ENCODE measurements at regions not wholly inside any gene's neighbourhood (a gene's known extent, or its start where the extent isn't known, plus 50 kb on each side); places are given as distances from the start of the nearest gene placed in this dataset.
A peak's percentile ranks its signal among the peaks of the same experiment; 100 is the strongest.

DNA sequence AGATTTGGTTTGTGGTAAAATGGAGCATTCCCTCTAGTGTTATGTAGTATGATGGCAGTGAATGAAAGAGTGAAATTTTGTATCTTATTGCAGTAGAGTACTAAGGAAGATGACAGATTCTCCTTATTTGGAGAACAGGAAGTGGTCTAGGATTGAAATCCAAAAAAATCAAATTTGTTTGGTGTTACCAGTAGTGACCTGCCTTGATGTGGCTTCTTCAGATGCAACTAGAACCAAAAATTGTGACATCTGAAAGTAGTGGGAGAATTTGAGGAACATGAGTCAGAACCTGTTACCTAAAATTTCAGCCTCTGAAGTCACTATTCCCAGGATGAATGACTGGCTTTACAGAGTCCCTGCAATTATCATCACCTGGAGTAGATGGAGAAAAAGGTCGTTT lies 165.9 kb downstream of the KLF5 start:
- DNase-seq (ENCODE audit: low read depth) = peak; percentile 40

DNA sequence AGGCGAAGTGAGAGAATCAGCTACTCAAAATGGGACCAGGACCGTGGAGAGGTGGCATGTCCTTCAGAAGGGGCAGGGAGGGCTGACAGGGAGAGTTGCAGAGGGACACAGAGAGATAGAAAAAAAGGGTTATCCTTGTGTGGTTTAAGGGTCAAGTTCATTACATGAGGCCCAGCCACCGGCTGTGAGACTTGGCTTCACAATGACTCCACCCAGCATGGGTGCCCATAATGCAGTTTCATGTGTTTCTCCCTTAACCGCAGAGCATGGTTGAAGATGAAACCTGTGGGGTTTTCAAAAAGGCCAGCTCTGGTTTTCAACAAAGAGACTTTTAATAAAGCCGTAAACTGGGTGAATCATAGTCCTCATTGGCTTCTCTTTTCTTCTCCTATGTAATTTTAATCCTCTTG lies 164.6 kb downstream of the KLF5 start:
- no peak for DNase-seq (ENCODE audit: low read depth)

DNA sequence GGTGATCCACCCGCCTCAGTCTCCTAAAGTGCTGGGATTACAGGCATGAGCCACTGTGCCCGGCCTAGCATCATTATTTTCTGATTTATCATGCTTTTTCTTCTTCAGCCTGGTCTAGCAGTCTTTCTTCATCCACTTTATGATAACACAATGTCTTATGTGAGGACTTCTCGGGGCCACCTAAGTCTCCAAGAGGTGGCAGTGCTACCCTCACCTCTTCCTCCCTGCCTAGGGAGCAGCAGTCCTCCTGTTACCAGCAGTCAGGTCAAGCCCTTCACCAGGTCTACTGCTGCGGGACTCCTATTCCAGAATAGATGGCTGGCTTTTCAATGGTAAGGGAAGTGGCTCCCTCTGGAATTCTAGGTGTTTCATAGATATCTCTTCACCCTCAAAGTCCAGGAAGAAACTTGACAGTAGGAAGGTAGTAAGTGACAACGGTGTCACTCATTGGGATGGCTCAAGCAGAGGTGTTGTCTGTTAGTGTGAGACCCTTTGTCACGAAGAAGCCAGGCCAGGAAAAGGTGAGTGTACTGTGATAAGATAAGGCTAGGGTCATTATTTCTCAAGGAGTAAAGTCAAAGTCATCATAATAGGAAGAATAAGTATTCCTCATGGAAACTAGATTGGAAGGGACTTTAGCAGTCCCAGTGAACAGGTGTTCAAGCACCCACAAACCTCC lies 164.0 kb downstream of the KLF5 start:
- no peak for DNase-seq (ENCODE audit: low read depth)

DNA sequence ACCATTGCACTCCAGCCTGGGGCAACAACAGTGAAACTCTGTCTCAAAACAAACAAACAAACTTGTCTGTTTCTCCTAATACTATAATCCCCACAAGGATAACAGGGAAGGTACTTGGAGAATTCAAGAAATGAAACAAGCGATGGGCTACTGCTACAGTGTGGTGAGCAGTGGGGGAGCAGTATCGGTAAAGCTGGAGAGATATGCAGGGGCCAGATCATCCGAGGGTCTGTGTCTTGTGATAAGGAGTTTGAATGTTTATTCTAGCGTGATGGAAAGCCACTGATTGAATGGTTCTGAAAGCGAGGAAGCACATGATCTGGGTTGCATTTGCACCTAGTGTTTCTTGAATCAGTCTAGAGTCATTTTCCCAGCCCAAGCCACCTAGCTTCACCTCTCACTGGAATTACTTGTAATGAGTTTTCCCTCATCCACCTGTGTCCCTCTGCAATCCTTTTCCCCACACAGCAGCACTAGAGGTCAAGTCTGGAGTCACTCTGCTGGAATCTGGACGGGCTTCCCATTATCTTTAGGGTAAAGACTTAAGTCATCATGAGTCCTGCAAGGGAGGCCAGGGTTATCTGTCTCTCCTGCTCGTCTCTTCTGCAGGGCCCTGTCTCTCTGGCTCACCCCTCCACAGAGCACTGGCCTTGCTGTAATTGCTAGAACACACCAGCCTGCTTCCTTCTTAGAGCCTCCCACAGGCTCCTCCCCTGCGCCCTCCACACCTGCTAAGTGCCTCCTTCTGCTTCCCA lies 162.3 kb downstream of the KLF5 start:
- no peak for DNase-seq (ENCODE audit: low read depth)

DNA sequence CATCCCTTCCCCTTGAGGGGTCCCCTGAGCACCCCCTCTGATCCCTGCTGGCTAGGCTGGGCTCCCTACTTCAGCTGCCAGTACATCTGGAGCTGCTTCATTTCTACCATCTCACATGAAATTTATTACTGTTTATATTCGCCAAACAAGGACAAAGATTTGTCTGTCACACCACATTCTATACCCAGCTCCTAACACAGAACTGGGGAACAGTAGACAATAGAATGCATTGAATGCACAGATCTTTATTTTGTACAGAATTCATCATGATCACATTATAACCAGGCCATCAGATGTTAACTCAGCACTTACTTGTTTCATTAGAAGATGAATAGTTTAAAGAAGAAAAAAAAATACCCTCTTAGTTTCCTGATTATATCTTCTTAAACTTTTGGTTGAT lies 159.4 kb downstream of the KLF5 start:
- DNase-seq (ENCODE audit: low read depth) = no peak

DNA sequence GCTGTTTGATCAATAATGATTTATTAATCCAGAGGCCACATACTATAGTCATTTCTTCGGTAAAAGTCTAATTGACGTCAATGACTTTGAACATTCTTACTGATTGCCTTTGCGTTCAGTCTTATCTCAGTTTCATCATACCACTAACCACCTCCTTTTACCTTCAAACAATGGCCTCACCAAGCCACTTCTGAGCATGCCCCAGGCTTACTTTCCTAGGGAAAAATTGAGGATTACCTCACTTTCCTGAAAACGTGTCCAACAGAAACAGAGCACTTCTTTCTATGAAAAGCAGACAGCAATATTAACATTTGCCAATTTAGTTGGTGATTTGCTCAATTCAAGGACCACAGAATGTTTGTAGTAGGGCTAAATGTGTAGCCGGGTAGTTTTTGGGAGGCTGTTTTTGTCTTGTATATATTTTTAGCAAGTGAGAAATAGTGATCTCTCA lies 157.6 kb downstream of the KLF5 start:
- no peak for DNase-seq (ENCODE audit: low read depth)

DNA sequence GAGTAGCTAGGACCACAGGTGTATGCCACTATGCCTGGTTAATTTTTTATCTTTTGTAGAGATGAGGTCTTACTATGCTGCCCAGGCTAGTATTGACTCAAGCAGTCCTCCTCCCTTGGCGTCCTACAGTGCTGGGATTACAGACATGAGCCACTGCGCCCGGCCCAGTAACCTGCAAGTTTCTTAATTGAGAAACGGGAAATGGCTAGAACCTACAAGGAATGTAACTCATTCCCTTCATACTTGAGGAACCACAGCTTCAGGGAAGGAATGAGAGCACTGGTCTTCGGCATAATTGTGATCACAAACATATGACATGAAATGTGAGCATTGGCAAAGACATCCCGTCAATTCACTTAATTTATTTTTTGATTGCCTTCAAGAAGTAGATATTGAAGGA lies 157.0 kb downstream of the KLF5 start:
- peak; percentile 39 for DNase-seq (ENCODE audit: low read depth)

DNA sequence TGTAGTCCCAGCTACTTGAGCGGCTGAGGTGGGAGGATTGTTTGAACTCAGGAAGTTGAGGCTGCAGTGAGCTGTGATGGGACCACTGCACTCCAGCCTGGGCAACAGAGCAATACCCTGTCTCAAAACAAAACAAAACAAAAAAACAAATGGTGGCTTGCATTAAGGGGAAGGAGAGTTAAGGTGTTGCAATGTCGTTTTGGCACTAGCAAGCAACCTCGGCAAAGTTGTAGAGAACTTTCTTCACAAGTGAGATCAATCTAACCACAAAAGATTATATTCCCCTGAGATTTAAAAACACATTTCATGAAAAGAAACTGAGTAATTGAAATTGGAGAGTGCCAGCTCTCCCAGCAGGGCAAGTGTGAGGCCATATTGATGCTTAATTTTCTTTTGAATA lies 153.7 kb downstream of the KLF5 start:
- DNase-seq (ENCODE audit: low read depth) = no peak

DNA sequence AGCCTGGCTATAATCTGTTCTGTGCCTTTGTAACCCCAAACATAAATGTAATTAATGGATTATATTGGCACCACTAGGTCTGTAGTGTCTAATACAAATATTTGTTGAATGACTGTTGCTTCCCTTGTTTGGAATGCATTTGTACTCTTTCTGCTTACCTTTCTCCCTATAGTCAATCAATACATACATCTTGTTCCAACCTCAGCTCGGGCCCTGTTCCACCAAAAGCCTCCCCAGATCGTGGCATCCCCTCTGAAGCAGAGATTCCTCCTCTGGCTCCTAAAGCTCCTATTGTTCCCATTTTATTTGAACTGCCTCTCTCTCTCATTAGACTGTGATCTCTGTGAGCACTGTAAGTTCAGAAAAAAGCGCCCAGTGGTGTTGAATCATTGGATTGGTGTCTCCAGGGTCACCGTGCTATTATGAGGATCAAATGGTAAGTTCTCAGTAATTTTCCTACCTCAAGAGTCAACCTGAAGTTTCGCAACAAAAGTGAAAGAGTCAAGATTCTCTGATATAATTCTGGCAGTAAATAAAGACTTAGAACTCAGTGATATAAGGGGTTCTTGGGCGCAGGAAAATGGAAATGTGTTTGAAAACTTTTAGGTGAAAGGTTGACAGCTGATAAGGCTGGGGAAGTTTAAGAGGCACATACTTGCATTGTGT lies 151.5 kb downstream of the KLF5 start:
- no peak for DNase-seq (ENCODE audit: low read depth)

DNA sequence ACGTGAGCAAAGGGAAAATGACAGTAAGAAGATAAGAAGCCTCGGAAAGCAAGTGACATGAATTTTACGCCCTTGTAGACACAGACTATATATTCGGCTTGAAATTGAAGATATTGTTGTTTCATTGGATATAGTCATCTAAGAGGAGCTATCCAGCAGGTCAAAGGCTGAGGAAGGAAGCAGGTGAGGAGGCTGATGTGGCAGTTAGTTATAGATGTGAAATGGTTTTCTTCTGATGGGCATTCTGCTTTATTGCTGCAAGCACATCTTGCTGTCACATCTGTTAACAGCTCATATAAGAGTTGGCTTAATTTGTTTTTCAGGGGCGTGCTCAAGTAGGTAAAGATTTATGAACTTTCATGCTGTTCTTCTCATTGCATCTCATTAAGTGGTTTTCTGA lies 146.1 kb downstream of the KLF5 start:
- DNase-seq (ENCODE audit: low read depth) = no peak

DNA sequence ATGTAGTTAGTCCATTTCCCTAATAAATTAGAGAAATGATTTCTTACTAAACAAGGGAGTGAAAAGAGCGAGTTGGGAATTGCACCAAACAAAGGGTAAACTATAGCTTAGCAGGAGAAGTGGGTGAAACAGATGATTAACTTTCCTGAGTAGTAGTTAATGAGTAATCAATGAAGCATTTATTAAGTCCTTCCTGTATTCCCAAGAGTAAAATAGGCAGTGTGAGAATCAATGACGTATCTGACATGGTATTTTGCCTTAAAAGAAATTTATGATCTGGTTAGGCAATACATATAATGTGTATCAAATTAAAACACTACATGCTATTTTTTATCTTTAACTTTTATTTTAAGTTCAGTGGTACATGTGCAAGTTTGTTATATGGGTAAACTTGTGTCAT lies 142.8 kb downstream of the KLF5 start:
- DNase-seq (ENCODE audit: low read depth) = no peak

DNA sequence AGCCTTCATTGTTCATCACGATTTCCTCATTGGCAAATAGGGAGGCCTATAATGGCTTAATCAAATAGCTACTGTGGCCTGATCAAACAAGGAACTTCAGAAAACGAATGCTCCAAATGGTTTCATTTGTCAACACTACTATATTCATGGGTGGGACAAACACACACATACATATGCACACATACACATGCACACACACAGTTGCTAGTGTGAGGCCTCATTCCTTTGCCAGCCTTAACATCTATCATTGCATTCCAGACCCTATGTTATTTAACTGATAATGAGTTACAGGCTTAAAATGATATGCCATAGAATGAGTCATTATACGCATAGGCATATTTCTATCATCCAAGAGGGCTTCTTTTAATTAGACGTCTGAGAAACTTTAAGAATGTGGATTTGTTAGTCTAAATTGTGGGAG lies 140.2 kb downstream of the KLF5 start:
- no peak for DNase-seq (ENCODE audit: low read depth)

DNA sequence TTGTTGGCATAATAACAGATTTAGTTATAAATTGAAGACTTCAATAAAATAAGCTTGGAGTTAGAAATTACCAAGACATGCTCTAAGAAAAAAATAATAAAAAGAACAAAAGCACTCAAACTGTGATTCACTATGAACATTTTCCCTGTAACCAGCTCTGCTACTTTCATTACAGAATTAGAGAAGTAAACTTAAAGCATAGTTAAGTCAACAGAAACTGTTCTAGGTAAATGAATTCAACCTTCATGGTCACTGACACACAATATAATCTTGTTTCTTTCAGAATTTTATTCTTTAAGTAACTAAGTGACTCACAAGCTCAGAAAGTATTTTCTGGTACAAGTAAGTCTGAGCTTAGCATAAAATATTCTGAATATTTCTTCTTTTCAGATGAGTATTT lies 136.3 kb downstream of the KLF5 start:
- no peak for DNase-seq (ENCODE audit: low read depth)

DNA sequence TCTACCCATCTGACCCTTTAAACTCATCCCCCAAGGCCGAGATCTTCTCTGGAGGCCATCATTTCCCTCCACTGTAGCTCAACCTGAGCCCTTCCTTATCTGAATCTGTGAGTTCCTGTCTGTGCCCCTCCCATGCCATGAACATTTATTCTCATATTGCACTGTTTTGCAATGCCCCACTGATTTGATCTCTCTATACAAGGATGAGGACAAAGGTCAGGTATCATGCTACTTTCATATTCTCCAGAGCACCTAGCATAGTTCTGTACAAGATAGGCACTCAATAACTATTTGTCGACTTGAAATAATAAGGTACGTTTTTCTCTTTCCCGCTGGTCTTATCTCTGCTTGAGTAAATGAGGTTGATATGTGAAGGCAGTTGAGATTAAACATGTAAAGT lies 135.5 kb downstream of the KLF5 start:
- no peak for DNase-seq (ENCODE audit: low read depth)

DNA sequence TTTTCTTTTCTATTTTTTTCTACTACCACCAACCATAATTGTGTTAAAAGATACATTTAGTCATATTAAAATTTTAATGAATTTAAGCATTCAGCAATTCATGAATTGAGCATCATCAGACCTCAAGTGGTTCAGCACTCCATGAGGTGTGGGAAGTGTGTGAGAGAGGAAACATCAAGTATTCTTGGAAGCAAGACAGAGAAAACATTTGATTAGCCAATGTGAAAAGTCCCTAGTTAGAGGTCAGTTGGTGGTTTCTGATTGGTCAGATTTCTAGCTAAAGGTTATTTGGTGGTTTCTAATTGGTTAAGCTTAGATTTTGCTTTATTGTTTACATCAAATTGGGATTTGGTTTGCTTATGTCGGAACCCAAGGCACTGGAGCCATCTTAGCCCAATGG lies 134.7 kb downstream of the KLF5 start:
- no peak for DNase-seq (ENCODE audit: low read depth)

DNA sequence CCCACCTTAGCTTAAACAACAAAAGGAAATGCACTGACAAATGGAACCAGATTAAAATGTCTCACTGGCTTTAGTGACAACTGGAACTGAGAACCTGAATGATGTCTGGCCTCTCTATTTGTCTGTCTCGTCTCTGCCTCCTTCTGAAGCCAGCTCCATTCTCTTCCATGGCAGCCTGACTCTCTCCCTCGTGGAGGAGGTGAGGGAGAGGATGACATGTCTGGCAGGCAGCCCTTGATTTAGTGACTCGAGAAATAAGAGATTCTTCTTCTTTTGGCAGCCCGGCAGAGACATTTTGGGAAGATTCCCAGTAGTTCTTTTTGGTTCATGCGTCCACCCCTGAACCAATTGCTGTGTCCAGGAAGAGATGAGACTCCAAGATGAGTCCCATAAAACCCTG lies 131.7 kb downstream of the KLF5 start:
- no peak for DNase-seq (ENCODE audit: low read depth)

DNA sequence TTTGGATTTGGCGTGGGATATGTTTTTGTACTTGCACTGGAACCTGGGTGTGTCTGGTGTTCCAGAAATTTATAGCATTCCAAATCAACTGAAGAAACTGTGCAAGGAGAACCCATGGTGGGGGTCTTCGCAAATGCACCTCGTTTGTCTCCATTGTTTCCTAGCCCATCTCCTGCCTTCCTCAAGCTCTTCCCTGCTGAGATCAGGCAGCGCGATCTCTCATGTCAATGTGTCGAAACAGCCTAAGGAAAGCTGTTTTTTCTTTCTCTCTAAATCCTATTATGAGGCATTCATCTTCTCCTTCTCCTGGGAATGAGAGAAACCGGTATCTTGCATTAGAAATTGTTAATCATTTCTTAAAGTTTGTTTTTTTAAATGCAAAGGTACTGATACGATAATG lies 131.0 kb downstream of the KLF5 start:
- no peak for DNase-seq (ENCODE audit: low read depth)

DNA sequence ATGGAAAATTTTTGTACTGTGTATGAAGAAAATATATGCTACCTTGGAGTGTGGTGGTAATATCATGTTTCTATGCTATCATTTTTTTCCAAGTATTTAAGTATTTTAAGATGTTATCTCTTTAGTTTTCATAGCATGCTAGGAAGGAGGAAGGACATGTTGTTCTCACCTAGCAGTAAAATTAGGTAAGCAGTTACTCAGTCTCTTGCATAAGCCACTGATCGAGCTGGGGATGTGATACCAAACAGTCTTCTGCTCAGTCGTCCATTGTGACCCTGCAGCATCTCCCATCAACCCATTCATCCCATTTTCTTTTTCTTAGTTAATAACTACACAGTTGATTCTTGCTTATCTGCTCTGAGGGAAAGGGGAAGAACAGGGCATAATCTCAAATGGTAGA lies 130.6 kb downstream of the KLF5 start:
- no peak for DNase-seq (ENCODE audit: low read depth)

DNA sequence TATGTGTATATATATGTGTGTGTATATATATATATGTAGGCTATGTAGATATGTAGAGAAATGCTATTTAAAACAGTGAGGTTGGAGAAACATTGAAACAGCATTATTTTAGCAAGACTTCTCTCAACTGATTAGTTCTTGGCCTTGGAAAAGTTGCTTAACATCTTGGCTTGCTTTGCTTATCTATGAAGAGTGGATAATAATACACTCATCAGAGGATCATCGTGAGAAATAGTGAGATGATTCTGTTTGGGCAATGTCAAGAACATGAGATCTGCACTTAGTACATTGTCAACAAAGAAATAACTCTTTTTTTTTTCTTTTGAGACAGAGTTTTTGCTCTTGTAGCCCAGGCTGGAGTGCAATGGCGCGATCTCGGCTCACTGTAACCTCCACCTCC lies 128.3 kb downstream of the KLF5 start:
- DNase-seq (ENCODE audit: low read depth) = no peak

DNA sequence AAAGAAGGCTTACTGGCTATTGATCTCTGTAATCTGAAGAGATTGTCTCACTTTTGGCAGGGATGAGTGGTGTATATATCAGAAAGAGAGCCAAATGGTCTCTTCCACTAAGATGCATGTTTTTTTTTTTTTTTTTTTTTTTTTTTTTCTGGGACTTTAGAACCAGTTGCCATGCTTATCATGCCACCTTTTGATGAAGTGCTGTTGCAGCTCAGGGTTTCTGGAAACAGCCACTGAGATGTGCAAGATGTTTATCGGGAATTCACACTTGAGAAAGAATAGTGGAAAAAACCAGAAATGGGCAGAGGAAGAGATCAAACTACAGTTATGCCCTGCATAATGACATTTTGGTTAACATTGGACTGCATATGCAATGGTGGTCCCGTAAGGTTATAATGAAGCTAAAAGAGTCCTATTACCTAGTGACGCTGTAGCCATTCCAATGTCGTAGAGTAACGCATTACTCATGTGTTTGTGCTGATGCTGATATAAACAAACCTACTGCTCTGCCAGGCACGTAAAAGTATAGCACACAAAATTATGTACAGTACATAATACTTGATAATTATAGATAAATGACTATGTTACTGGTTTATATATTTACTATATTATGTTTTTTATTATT lies 121.0 kb downstream of the KLF5 start:
- no peak for DNase-seq (ENCODE audit: low read depth)

DNA sequence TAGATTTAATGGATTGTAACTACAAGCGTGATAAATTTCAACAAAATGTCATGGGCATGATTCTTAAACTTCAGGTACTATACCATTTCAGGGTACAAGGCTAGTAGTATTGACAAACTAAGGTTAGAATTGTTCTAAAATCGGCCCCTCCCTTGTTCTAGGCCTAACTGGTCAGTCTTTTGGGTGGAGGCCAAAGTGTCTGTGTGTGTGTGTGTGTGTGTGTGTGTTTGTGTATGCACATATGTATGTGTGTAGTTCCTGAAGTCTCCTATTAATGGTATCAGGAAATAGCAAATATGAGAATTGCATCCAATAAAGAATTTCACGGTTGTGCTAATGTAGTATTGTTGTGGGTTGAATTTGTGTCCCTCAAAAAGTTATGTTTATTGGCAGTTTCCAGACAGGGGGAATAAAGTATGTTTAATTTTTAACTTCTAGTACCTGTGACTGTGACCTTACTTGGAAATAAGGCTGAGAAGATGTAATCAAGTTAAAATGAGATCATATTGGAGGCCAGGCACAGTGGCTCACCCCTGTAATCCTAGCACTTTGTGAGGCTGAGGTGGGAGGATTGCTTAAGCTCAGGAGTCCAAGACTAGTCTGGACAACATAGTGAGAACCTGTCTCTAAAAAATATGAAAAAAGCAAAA lies 119.2 kb downstream of the KLF5 start:
- DNase-seq (ENCODE audit: low read depth) = no peak

DNA sequence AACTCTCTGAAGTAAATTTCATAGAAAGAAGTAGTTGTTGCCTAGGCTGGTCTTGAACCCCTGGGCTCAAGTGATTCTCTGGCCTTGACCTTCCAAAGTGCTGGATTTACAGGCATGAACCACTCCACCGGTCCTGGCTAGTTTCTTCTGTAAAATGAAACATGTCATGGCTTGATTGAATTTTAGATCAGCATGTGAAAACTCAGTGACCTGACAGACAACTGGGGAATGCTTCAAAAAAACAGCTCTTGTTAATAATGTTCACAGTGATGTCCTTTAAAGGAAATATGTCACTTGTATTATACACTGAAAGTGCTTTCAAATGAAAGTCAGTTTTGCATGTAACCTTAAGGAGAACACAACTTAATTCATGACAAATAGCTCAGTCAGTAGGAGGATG lies 118.2 kb downstream of the KLF5 start:
- DNase-seq (ENCODE audit: low read depth) = no peak
